Fibroblast of lung (primary cell): ENCODE measurements at regions not wholly inside any gene's neighbourhood (a gene's known extent, or its start where the extent isn't known, plus 50 kb on each side); places are given as distances from the start of the nearest gene placed in this dataset.

Experiments
- EZH2 ChIP-seq: IDR thresholded peaks from 2 replicates; pipeline ENCODE4 v1.5.1; 2012; ENCODE audit warnings: low read length, control low read depth, mild to moderate bottlenecking; ENCODE audit errors: missing control alignments
- TF ChIP-seq, protein P1 (sequence below), 2 donors: IDR thresholded peaks in 1 of 2; conservative IDR thresholded peaks in 1 of 2; 1 replicate in 1 of 2; 2 replicates in 1 of 2; pipeline ENCODE4 v1.5.1; 2011 to 2012; ENCODE audit warnings: low read length in 2 of 2, control low read depth in 1 of 2, inconsistent platforms in 1 of 2, low read depth in 1 of 2, mild to moderate bottlenecking in 1 of 2

DNA sequence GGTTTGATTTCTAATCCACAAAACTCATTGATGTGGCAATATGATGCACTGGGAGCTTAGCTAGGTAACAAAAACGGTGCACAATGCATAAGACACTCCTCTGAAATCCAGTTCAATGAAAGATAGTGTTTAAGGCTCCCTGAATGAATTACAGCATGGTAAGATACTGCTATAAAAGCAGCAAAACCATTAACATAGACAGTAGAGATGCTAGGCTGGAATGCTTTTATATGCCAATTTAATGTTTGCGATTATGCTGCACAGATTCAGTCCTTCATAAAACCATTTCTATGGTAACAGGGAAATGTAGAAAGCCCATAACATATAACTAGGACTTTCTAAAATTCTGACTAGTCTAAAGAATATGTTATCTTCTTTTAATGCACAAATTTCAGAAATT, 180.8 kb upstream of the NUDT12 start:
- TF ChIP-seq, protein P1, sequence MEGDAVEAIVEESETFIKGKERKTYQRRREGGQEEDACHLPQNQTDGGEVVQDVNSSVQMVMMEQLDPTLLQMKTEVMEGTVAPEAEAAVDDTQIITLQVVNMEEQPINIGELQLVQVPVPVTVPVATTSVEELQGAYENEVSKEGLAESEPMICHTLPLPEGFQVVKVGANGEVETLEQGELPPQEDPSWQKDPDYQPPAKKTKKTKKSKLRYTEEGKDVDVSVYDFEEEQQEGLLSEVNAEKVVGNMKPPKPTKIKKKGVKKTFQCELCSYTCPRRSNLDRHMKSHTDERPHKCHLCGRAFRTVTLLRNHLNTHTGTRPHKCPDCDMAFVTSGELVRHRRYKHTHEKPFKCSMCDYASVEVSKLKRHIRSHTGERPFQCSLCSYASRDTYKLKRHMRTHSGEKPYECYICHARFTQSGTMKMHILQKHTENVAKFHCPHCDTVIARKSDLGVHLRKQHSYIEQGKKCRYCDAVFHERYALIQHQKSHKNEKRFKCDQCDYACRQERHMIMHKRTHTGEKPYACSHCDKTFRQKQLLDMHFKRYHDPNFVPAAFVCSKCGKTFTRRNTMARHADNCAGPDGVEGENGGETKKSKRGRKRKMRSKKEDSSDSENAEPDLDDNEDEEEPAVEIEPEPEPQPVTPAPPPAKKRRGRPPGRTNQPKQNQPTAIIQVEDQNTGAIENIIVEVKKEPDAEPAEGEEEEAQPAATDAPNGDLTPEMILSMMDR (conservative IDR thresholded peaks at IDR 0.05 in 1 of 2, IDR thresholded peaks at IDR 0.05 in 1 of 2; ENCODE audit: low read depth in 1 of 2, low read length in 2 of 2), result no peak
- TF ChIP-seq EZH2, result no peak
